ENCODE measurements at regions not wholly inside any gene's neighbourhood (a gene's known extent, or its start where the extent isn't known, plus 50 kb on each side); places are given as distances from the start of the nearest gene placed in this dataset.
"Not testable (repeated sequence)": the region's sequence is repeated elsewhere in the genome, so short reads cannot be mapped to it uniquely, and the experiment has no call there.

GRCh38 chr2:78202986-78203670 is 681.0 kb upstream of the LRRTM4 start:
- no peak overlapping the region for H2AFZ ChIP-seq (ENCODE audit: low read length)

DNA sequence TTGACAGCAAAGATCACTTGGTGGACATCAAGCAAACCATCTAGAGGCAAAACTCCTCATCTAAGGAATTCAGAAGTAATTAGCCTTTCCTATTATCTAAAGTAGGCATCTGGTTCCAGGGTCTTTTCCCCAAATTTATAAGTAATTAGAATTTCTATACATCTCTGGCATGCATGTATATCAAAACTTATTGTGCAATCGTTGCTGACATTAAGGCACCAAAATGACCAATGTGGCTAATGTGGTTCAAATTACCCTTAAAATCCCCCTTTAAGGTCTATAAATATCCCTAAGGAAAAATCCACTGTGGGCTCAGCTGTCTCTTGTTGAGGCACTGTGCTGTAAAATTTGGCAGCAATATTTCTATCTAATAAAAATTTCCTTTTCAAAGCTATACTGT is 695.9 kb upstream of the LRRTM4 start:
- no peaks in the 10 kb centered on the region for H4K20me1 ChIP-seq (ENCODE audit: insufficient read depth, low read depth, low read length)
- H3K9ac ChIP-seq (ENCODE audit: low read length), result no peak overlapping the region
- no peak overlapping the region for H2AFZ ChIP-seq (ENCODE audit: low read length)
- H3K36me3 ChIP-seq (ENCODE audit: insufficient read depth, low read length), result no peaks in the 10 kb centered on the region
- no peak overlapping the region for H3K4me3 ChIP-seq (ENCODE audit: low read length)
- H3K79me2 ChIP-seq (ENCODE audit: low read length), result no peaks in the 10 kb centered on the region
- peak; percentile 14 for DNase-seq
- H3K4me2 ChIP-seq (ENCODE audit: low read depth, low read length, poor library complexity, severe bottlenecking), result no peak overlapping the region
- no peaks in the 10 kb centered on the region for H3K27me3 ChIP-seq (ENCODE audit: low read length)
- no peaks in the 10 kb centered on the region for H3K9me2 ChIP-seq (replicated peaks; ENCODE audit: insufficient read depth, low read length)
- peaks cover 39% of the 10 kb centered on the region for H3K9me3 ChIP-seq (ENCODE audit: low read length)
- no peaks in the 10 kb centered on the region for H3K4me1 ChIP-seq (ENCODE audit: low read length)
- no peak overlapping the region for H3K27ac ChIP-seq (ENCODE audit: low read length)

More at GRCh38 chr2:78202986-78203670, 681.0 kb upstream of the LRRTM4 start:
- Histone ChIP-seq H3K4me1 (ENCODE audit: low read length) (no peaks in the 10 kb centered on the region), H3K27ac (ENCODE audit: low read length) (no peak overlapping the region), H3K9me3 (ENCODE audit: low read length) (peaks cover 58% of the 10 kb centered on the region), H3K27me3 (ENCODE audit: low read length) (no peaks in the 10 kb centered on the region), H3K9me2 (replicated peaks; ENCODE audit: insufficient read depth, low read length) (no peaks in the 10 kb centered on the region), H3K79me2 (ENCODE audit: low read length) (no peaks in the 10 kb centered on the region), H3K4me3 (ENCODE audit: low read length) (no peak overlapping the region), H4K20me1 (ENCODE audit: insufficient read depth, low read depth, low read length) (no peaks in the 10 kb centered on the region), H3K9ac (ENCODE audit: low read length) (no peak overlapping the region), H3K4me2 (ENCODE audit: low read depth, low read length, poor library complexity, severe bottlenecking) (no peak overlapping the region), H3K36me3 (ENCODE audit: insufficient read depth, low read length) (no peaks in the 10 kb centered on the region)
- DNase-seq, result no peak

DNA sequence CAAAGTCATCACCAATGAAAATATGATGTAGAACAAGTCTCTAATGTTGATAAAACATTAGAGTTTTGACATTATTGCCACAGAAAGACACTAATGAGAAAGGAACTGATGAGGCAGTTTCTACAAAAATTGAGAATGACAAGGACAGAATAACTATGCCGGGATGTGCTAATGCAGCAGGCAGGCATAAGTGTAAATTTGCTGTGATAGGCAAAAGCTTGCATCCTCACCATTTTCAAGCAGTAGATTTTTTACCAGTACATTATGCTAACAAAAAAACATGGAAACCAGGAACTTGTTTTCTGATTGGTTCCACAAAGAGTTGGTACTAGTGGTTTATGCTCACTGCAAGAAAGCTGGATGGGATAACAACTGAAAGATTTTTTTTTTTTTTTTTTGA is 715.5 kb upstream of the LRRTM4 start:
- no peak overlapping the region for H3K27ac ChIP-seq (ENCODE audit: low read length)
- H3K9ac ChIP-seq (ENCODE audit: low read length), result no peak overlapping the region
- H4K20me1 ChIP-seq (ENCODE audit: insufficient read depth, low read depth, low read length), result no peaks in the 10 kb centered on the region
- H3K27me3 ChIP-seq (ENCODE audit: low read length), result no peaks in the 10 kb centered on the region
- DNase-seq, result no peak
- no peak overlapping the region for H2AFZ ChIP-seq (ENCODE audit: low read length)
- peaks cover 29% of the 10 kb centered on the region for H3K9me3 ChIP-seq (ENCODE audit: low read length)
- H3K4me1 ChIP-seq (ENCODE audit: low read length), result no peaks in the 10 kb centered on the region
- H3K36me3 ChIP-seq (ENCODE audit: insufficient read depth, low read length), result no peaks in the 10 kb centered on the region
- no peaks in the 10 kb centered on the region for H3K9me2 ChIP-seq (replicated peaks; ENCODE audit: insufficient read depth, low read length)
- H3K4me2 ChIP-seq (ENCODE audit: low read depth, low read length, poor library complexity, severe bottlenecking), result no peak overlapping the region
- no peaks in the 10 kb centered on the region for H3K79me2 ChIP-seq (ENCODE audit: low read length)
- no peak overlapping the region for H3K4me3 ChIP-seq (ENCODE audit: low read length)

GRCh38 chr2:78245394-78246135 is 723.4 kb upstream of the LRRTM4 start:
- Histone ChIP-seq H3K36me3 (ENCODE audit: insufficient read depth, low read length) (no peaks in the 10 kb centered on the region), H3K4me2 (ENCODE audit: low read depth, low read length, poor library complexity, severe bottlenecking) (no peak overlapping the region), H3K79me2 (ENCODE audit: low read length) (no peaks in the 10 kb centered on the region), H3K27me3 (ENCODE audit: low read length) (no peaks in the 10 kb centered on the region), H3K9ac (ENCODE audit: low read length) (no peak overlapping the region), H3K4me1 (ENCODE audit: low read length) (no peaks in the 10 kb centered on the region), H3K4me3 (ENCODE audit: low read length) (no peak overlapping the region), H3K9me2 (replicated peaks; ENCODE audit: insufficient read depth, low read length) (no peaks in the 10 kb centered on the region), H3K27ac (ENCODE audit: low read length) (no peak overlapping the region), H2AFZ (ENCODE audit: low read length) (no peak overlapping the region), H3K9me3 (ENCODE audit: low read length) (peaks cover 17% of the 10 kb centered on the region; the same call in 1 of the 2 replicates), H4K20me1 (ENCODE audit: insufficient read depth, low read depth, low read length) (no peaks in the 10 kb centered on the region)
- no peak for DNase-seq

DNA sequence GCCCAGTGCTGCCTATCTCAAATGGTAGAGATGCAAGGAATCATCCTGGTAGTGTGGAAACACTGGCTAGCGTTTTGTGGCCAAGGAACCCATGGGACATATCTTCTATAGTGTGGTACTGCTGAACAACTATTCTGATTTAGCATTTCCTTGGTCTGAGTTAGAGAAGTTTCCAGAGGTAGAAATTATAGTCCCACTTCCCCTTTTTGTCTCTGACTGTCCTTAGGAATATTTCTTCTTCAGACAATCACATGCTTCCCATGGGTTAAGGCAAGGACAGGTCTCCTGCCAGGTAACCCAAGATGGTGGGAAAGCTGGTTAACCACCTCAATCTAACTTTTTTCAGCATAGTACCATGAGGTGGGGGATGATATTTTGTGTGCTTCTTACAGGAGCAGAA is 729.5 kb upstream of the LRRTM4 start:
- H3K27me3 ChIP-seq (ENCODE audit: low read length), result no peaks in the 10 kb centered on the region
- H3K4me2 ChIP-seq (ENCODE audit: low read depth, low read length, poor library complexity, severe bottlenecking), result no peak overlapping the region
- H2AFZ ChIP-seq (ENCODE audit: low read length), result no peak overlapping the region
- H3K79me2 ChIP-seq (ENCODE audit: low read length), result no peaks in the 10 kb centered on the region
- H3K9me3 ChIP-seq (ENCODE audit: low read length), result peaks cover 31% of the 10 kb centered on the region; the same call in 1 of the 2 replicates
- peaks cover 8% of the 10 kb centered on the region; the same call in 1 of the 2 replicates for H3K9me2 ChIP-seq (replicated peaks; ENCODE audit: insufficient read depth, low read length)
- H3K4me1 ChIP-seq (ENCODE audit: low read length), result no peaks in the 10 kb centered on the region
- H3K9ac ChIP-seq (ENCODE audit: low read length), result no peak overlapping the region
- H3K4me3 ChIP-seq (ENCODE audit: low read length), result no peak overlapping the region
- no peak overlapping the region for H3K27ac ChIP-seq (ENCODE audit: low read length)
- no peaks in the 10 kb centered on the region for H4K20me1 ChIP-seq (ENCODE audit: insufficient read depth, low read depth, low read length)
- H3K36me3 ChIP-seq (ENCODE audit: insufficient read depth, low read length), result no peaks in the 10 kb centered on the region
- no peak for DNase-seq

DNA sequence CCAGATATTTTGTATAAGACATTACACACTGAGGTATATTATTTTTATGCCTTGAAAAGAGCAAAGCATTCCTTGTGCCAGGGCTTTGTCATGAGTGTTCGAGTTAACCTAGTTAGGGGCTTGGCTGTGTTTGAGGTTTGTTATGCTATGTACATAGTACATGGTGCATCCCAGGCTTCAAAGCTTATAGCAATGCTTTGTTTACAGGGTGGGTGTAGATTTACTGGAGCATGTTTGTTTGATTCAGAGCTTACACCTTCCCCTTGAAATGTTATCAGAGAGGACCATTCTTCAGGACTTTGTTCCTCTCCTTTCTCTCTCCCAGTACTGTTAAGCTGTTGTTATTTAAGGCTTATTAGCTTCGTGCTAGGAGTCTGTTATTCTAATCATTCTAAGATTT is 738.7 kb upstream of the LRRTM4 start:
- Histone ChIP-seq H3K36me3 (ENCODE audit: insufficient read depth, low read length) (no peaks in the 10 kb centered on the region), H3K27me3 (ENCODE audit: low read length) (no peaks in the 10 kb centered on the region), H3K4me3 (ENCODE audit: low read length) (no peak overlapping the region), H3K4me1 (ENCODE audit: low read length) (no peaks in the 10 kb centered on the region), H3K9me3 (ENCODE audit: low read length) (no peaks in the 10 kb centered on the region), H3K9ac (ENCODE audit: low read length) (no peak overlapping the region), H2AFZ (ENCODE audit: low read length) (no peak overlapping the region), H3K79me2 (ENCODE audit: low read length) (no peaks in the 10 kb centered on the region), H3K9me2 (replicated peaks; ENCODE audit: insufficient read depth, low read length) (peaks cover 6% of the 10 kb centered on the region; the same call in 1 of the 2 replicates), H3K27ac (ENCODE audit: low read length) (no peak overlapping the region), H4K20me1 (ENCODE audit: insufficient read depth, low read depth, low read length) (no peaks in the 10 kb centered on the region), H3K4me2 (ENCODE audit: low read depth, low read length, poor library complexity, severe bottlenecking) (no peak overlapping the region)
- no peak for DNase-seq

DNA sequence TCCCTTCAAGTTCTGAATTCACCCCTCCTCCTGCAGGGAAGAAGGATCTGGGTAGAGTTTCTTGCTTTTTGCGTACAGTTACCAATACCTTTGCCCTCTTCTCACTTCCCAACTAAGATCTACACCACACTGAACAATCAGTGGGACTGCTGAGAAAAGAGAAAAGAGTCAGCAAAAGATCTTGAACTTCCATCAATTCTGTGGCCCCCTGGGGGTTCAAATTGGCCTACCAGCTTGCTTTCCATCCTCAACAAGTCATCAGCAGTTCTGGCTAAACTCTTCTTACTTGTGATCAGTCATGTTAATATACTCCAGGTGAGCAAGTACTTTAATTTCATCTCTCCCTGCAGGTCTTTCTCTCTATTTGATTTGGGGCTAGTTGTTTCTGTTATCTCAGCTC is 739.3 kb upstream of the LRRTM4 start:
- Histone ChIP-seq H3K9me2 (replicated peaks; ENCODE audit: insufficient read depth, low read length) (0 out of 2 replicates have a peak, but pooled peaks cover under 1% of the 10 kb centered on the region), H3K36me3 (ENCODE audit: insufficient read depth, low read length) (no peaks in the 10 kb centered on the region), H2AFZ (ENCODE audit: low read length) (no peak overlapping the region), H4K20me1 (ENCODE audit: insufficient read depth, low read depth, low read length) (no peaks in the 10 kb centered on the region), H3K4me1 (ENCODE audit: low read length) (no peaks in the 10 kb centered on the region), H3K4me3 (ENCODE audit: low read length) (no peak overlapping the region), H3K27ac (ENCODE audit: low read length) (no peak overlapping the region), H3K79me2 (ENCODE audit: low read length) (no peaks in the 10 kb centered on the region), H3K4me2 (ENCODE audit: low read depth, low read length, poor library complexity, severe bottlenecking) (no peak overlapping the region), H3K9ac (ENCODE audit: low read length) (no peak overlapping the region), H3K9me3 (ENCODE audit: low read length) (no peaks in the 10 kb centered on the region), H3K27me3 (ENCODE audit: low read length) (no peaks in the 10 kb centered on the region)
- DNase-seq, result no peak

DNA sequence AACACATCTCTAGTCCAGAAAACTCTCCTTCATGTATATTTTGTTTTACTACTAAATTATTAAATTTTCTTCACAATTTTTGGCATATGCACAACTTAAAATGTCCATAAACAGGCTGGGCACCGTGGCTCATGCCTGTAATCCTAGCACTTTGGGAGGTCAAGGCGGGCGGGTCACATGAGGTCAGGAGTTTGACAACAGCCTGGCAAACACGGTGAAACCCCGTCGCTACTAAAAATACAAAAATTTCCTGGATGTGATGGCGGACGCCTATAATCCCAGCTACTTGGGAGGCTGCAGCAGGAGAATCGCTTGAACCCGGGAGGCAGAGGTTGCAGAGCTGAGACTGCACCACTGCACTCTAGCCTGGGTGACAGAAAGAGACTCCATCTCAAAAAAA is 739.9 kb upstream of the LRRTM4 start:
- not testable (repeated sequence) for H3K27ac ChIP-seq (ENCODE audit: low read length); H2AFZ ChIP-seq (ENCODE audit: low read length); H3K9ac ChIP-seq (ENCODE audit: low read length); H3K9me2 ChIP-seq (replicated peaks; ENCODE audit: insufficient read depth, low read length); H3K36me3 ChIP-seq (ENCODE audit: insufficient read depth, low read length); H4K20me1 ChIP-seq (ENCODE audit: insufficient read depth, low read depth, low read length); H3K27me3 ChIP-seq (ENCODE audit: low read length); H3K4me3 ChIP-seq (ENCODE audit: low read length); H3K9me3 ChIP-seq (ENCODE audit: low read length); H3K79me2 ChIP-seq (ENCODE audit: low read length); H3K4me2 ChIP-seq (ENCODE audit: low read depth, low read length, poor library complexity, severe bottlenecking); DNase-seq; H3K4me1 ChIP-seq (ENCODE audit: low read length)
